H9 (cell line): ENCODE measurements at regions not wholly inside any gene's neighbourhood (a gene's known extent, or its start where the extent isn't known, plus 50 kb on each side); places are given as distances from the start of the nearest gene placed in this dataset.

Experiments
- DNase-seq: peaks from one replicate; pipeline ENCODE4 v3.0.0-alpha.2; 2017
- H2AFZ ChIP-seq: one replicate; pipeline ENCODE4 v1.6.1; 2013; ENCODE audit warnings: mild to moderate bottlenecking, low read length, control low read depth, moderate library complexity
- H2AK5ac ChIP-seq: 2 replicates; pipeline ENCODE4 v1.6.1; 2013; ENCODE audit warnings: low read length, control low read depth, mixed read lengths; ENCODE audit not compliant: insufficient read length
- H2BK120ac ChIP-seq: one replicate; pipeline ENCODE4 v1.6.1; 2013; ENCODE audit warnings: low read depth, mild to moderate bottlenecking, low read length, control low read depth, inconsistent platforms; ENCODE audit not compliant: poor library complexity, severe bottlenecking
- H2BK12ac ChIP-seq: 2 replicates; pipeline ENCODE4 v1.6.1; 2013; ENCODE audit warnings: low read length, control low read depth, mixed read lengths, low read depth; ENCODE audit not compliant: insufficient read length
- H2BK15ac ChIP-seq: 2 replicates; pipeline ENCODE4 v1.6.1; 2013; ENCODE audit warnings: low read depth, low read length, control low read depth
- H2BK20ac ChIP-seq: one replicate; pipeline ENCODE4 v1.6.1; 2013; ENCODE audit warnings: low read depth, mild to moderate bottlenecking, low read length, control low read depth, inconsistent platforms; ENCODE audit not compliant: poor library complexity, severe bottlenecking
- H2BK5ac ChIP-seq: 2 replicates; pipeline ENCODE4 v1.6.1; 2013; ENCODE audit warnings: low read length, control low read depth, mixed read lengths; ENCODE audit not compliant: insufficient read length
- H3K14ac ChIP-seq: 2 replicates; pipeline ENCODE4 v1.6.1; 2013; ENCODE audit warnings: low read length, control low read depth; ENCODE audit not compliant: insufficient read depth
- H3K18ac ChIP-seq: 2 replicates; pipeline ENCODE4 v1.6.1; 2013; ENCODE audit warnings: low read depth, mild to moderate bottlenecking, mixed read lengths, low read length, control low read depth; ENCODE audit not compliant: insufficient read length
- H3K23ac ChIP-seq: 2 replicates; pipeline ENCODE4 v1.6.1; 2013; ENCODE audit warnings: low read length, control low read depth, mixed read lengths, low read depth; ENCODE audit not compliant: insufficient read length
- H3K23me2 ChIP-seq: 2 replicates; pipeline ENCODE4 v1.6.1; 2013; ENCODE audit warnings: low read depth, mild to moderate bottlenecking, mixed read lengths, low read length, control low read depth; ENCODE audit not compliant: insufficient read length, poor library complexity, severe bottlenecking
- H3K27ac ChIP-seq: 2 replicates; pipeline ENCODE4 v1.5.1; 2013; ENCODE audit warnings: low read length, control low read depth, mixed read lengths, low read depth; ENCODE audit not compliant: insufficient read length
- H3K27me3 ChIP-seq: 2 replicates; pipeline ENCODE4 v1.6.1; 2013; ENCODE audit warnings: low read length, control low read depth, inconsistent platforms; ENCODE audit not compliant: insufficient read depth
- H3K4ac ChIP-seq: 2 replicates; pipeline ENCODE4 v1.6.1; 2013; ENCODE audit warnings: low read depth, mild to moderate bottlenecking, control low read depth, inconsistent platforms, low read length, moderate library complexity
- H3K4me1 ChIP-seq: 2 replicates; pipeline ENCODE4 v1.6.1; 2013; ENCODE audit warnings: low read length, control low read depth, inconsistent platforms; ENCODE audit not compliant: insufficient read depth
- H3K4me2 ChIP-seq: 2 replicates; pipeline ENCODE4 v1.6.1; 2013; ENCODE audit warnings: low read length, control low read depth, mixed read lengths; ENCODE audit not compliant: insufficient read length, insufficient read depth
- H3K56ac ChIP-seq: 2 replicates; pipeline ENCODE4 v1.6.1; 2013; ENCODE audit warnings: low read depth, mild to moderate bottlenecking, mixed read lengths, low read length, control low read depth; ENCODE audit not compliant: insufficient read length
- H3K79me1 ChIP-seq: 2 replicates; pipeline ENCODE4 v1.6.1; 2013; ENCODE audit warnings: low read depth, mild to moderate bottlenecking, moderate library complexity, low read length, control low read depth, inconsistent platforms; ENCODE audit not compliant: insufficient read depth, poor library complexity, severe bottlenecking
- H3K79me2 ChIP-seq: 2 replicates; pipeline ENCODE4 v1.6.1; 2013; ENCODE audit warnings: low read length, control low read depth, inconsistent platforms; ENCODE audit not compliant: insufficient read depth
- H3K9ac ChIP-seq: 2 replicates; pipeline ENCODE4 v1.6.1; 2013; ENCODE audit warnings: low read length, control low read depth, mixed read lengths; ENCODE audit not compliant: insufficient read length; ENCODE audit errors: extremely low read depth
- H3K9me3 ChIP-seq: one replicate; pipeline ENCODE4 v1.6.1; 2013; ENCODE audit warnings: low read depth, low read length, inconsistent platforms; ENCODE audit not compliant: control insufficient read depth
- H3T11ph ChIP-seq: one replicate; pipeline ENCODE4 v1.6.1; 2013; ENCODE audit warnings: mild to moderate bottlenecking, low read length, control low read depth, inconsistent platforms
- H4K20me1 ChIP-seq: one replicate; pipeline ENCODE4 v1.6.1; 2013; ENCODE audit not compliant: control insufficient read depth, insufficient read length, insufficient read depth
- H4K5ac ChIP-seq: 2 replicates; pipeline ENCODE4 v1.6.1; 2013; ENCODE audit warnings: low read depth, mild to moderate bottlenecking, mixed read lengths, low read length, control low read depth; ENCODE audit not compliant: insufficient read length
- H4K8ac ChIP-seq: replicated peaks from 2 replicates; pipeline ENCODE4 v1.6.1; 2013; ENCODE audit warnings: low read length, control low read depth, mixed read lengths, low read depth; ENCODE audit not compliant: insufficient read length
- H4K91ac ChIP-seq: 2 replicates; pipeline ENCODE4 v1.6.1; 2013; ENCODE audit warnings: low read depth, mild to moderate bottlenecking, moderate library complexity, mixed read lengths, low read length, control low read depth; ENCODE audit not compliant: insufficient read length
- H3K27ac Mint-ChIP-seq, 3 experiments: 2 replicates in 2 of 3; 3 replicates in 1 of 3; pipeline ENCODE4 v1.8.0; 2020 to 2021; ENCODE audit warnings: mixed read lengths in 3 of 3, mild to moderate bottlenecking in 1 of 3, moderate library complexity in 1 of 3
- H3K27me3 Mint-ChIP-seq: 2 replicates; pipeline ENCODE4 v1.8.0; 2021; ENCODE audit warnings: low read depth, mild to moderate bottlenecking, moderate library complexity, mixed read lengths
- H3K36me3 Mint-ChIP-seq, 3 experiments: 2 replicates in 2 of 3; 3 replicates in 1 of 3; pipeline ENCODE4 v1.8.0; 2020 to 2021; ENCODE audit warnings: low read depth in 3 of 3, mixed read lengths in 3 of 3; ENCODE audit not compliant: insufficient read depth in 1 of 3
- H3K4me1 Mint-ChIP-seq, 2 experiments: 2 replicates each; pipeline ENCODE4 v1.8.0; 2020; ENCODE audit warnings: mixed read lengths in 2 of 2
- H3K4me3 Mint-ChIP-seq, 2 experiments: 2 replicates in 1 of 2; 3 replicates in 1 of 2; pipeline ENCODE4 v1.8.0; 2020 to 2021; ENCODE audit warnings: mild to moderate bottlenecking in 2 of 2, mixed read lengths in 2 of 2, moderate library complexity in 1 of 2
- H3K9me3 Mint-ChIP-seq, 2 experiments: 2 replicates in 1 of 2; 3 replicates in 1 of 2; pipeline ENCODE4 v1.8.0; 2020; ENCODE audit warnings: mild to moderate bottlenecking in 2 of 2, mixed read lengths in 2 of 2, moderate library complexity in 1 of 2
- WGBS: extraction: QIAGEN DNeasy Blood & Tissue Kit; methylation state at CpG from one replicate; pipeline ENCODE4 v1.1.7; 2013; ENCODE audit warnings: missing lambda C conversion rate, low lambda C conversion rate, mixed read lengths; ENCODE audit not compliant: insufficient read length; ENCODE audit errors: extremely low coverage; 5-methylcytosine and 5-hydroxymethylcytosine counted together
- TF ChIP-seq, protein P1 (sequence below): fragments of 200-600 bp; sonication (generic); conservative IDR thresholded peaks from 3 replicates; pipeline ENCODE4 v1.8.0; 2021; ENCODE audit warnings: antibody characterized with exemption, mild to moderate bottlenecking

DNA sequence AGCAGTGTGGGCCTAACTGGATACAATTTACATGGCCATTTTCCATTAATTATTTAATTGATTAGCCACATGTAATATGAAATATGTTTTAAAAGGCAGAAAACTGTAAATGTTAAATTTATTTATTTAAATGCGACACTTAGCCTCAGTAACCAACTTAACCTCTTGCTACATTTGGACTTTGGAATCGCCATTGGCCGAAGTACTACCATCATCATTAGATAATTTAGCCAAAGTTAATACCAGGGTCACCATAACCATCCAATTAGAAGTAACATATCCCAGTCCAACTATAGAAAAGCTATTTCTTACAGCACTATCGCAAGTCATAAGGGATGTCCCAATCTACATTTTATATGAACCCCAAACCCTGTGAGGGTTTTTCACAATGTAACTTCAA, 558.6 kb upstream of the IGFBP3 start:
- Histone ChIP-seq H3K9me3 (no peaks in the 10 kb centered on the region), H4K91ac (no peak overlapping the region), H3K56ac (no peak overlapping the region), H2AFZ (no peak overlapping the region), H3K14ac (no peak overlapping the region), H4K8ac (no peak overlapping the region), H2BK5ac (no peak overlapping the region), H3K4ac (no peak overlapping the region), H4K20me1 (no peaks in the 10 kb centered on the region), H3K79me1 (no peaks in the 10 kb centered on the region), H4K5ac (no peak overlapping the region), H3K9ac (no peak overlapping the region), H3K23me2 (no peaks in the 10 kb centered on the region), H3T11ph (no peak overlapping the region), H2BK12ac (no peak overlapping the region), H3K4me1 (no peaks in the 10 kb centered on the region), H3K23ac (no peak overlapping the region), H2AK5ac (no peak overlapping the region), H2BK15ac (no peak overlapping the region), H3K27ac (no peak overlapping the region), H3K27me3 (no peaks in the 10 kb centered on the region), H2BK20ac (no peak overlapping the region), H3K79me2 (no peaks in the 10 kb centered on the region), H3K4me2 (no peak overlapping the region), H2BK120ac (no peak overlapping the region), H3K18ac (no peak overlapping the region)
- H3K27ac Mint-ChIP-seq: no peak overlapping the region
- no CpG with 5 or more reads among the region's 4 CpGs for WGBS
- H3K4me1 Mint-ChIP-seq: no peaks in the 10 kb centered on the region
- no peak overlapping the region for H3K4me3 Mint-ChIP-seq
- peaks cover 17 to 22% of the 10 kb centered on the region in 2 experiments; a peak in 4 of 5 replicates for H3K9me3 Mint-ChIP-seq
- TF ChIP-seq, protein P1, sequence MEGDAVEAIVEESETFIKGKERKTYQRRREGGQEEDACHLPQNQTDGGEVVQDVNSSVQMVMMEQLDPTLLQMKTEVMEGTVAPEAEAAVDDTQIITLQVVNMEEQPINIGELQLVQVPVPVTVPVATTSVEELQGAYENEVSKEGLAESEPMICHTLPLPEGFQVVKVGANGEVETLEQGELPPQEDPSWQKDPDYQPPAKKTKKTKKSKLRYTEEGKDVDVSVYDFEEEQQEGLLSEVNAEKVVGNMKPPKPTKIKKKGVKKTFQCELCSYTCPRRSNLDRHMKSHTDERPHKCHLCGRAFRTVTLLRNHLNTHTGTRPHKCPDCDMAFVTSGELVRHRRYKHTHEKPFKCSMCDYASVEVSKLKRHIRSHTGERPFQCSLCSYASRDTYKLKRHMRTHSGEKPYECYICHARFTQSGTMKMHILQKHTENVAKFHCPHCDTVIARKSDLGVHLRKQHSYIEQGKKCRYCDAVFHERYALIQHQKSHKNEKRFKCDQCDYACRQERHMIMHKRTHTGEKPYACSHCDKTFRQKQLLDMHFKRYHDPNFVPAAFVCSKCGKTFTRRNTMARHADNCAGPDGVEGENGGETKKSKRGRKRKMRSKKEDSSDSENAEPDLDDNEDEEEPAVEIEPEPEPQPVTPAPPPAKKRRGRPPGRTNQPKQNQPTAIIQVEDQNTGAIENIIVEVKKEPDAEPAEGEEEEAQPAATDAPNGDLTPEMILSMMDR: no peak
- no peaks in the 10 kb centered on the region; the same call in 1 of the 2 replicates for H3K27me3 Mint-ChIP-seq
- no peak for DNase-seq
- peaks cover 0 to 6% (median 2%) of the 10 kb centered on the region in 3 experiments; a peak in 5 of 7 replicates for H3K36me3 Mint-ChIP-seq
